A172 (cell line): ENCODE measurements at regions not wholly inside any gene's neighbourhood (a gene's known extent, or its start where the extent isn't known, plus 50 kb on each side); places are given as distances from the start of the nearest gene placed in this dataset.
A peak's percentile ranks its signal among the peaks of the same experiment; 100 is the strongest.

ENCODE experiments used
- DNase-seq: peaks from one replicate; pipeline ENCODE4 v3.0.0-alpha.2; 2015; ENCODE audit warnings: low spot score

GRCh38 chr9:80932947-80933780 is 756.2 kb downstream of the TLE1 start:
- no peak for DNase-seq

- no peak for DNase-seq
Observed at GRCh38 chr9:80932181-80932580, 757.2 kb downstream of the TLE1 start.

GRCh38 chr9:80931163-80931562 is 758.2 kb downstream of the TLE1 start:
- DNase-seq, result no peak

- no peak for DNase-seq
Observed at GRCh38 chr9:80928697-80929096, 760.6 kb downstream of the TLE1 start.

GRCh38 chr9:80926611-80927010 is 762.7 kb downstream of the TLE1 start:
- no peak for DNase-seq

- no peak for DNase-seq
Observed at GRCh38 chr9:80922544-80922943, 766.8 kb downstream of the TLE1 start.

- no peak for DNase-seq
Observed at GRCh38 chr9:80906728-80907127, 782.6 kb downstream of the TLE1 start.

- DNase-seq, result no peak
Observed at GRCh38 chr9:80899208-80899607, 790.1 kb downstream of the TLE1 start.

- no peak for DNase-seq
Observed at GRCh38 chr9:80893190-80893589, 796.2 kb downstream of the TLE1 start.

GRCh38 chr9:80892703-80893102 is 796.6 kb downstream of the TLE1 start:
- DNase-seq, result no peak

GRCh38 chr9:80890124-80890523 is 799.2 kb downstream of the TLE1 start:
- DNase-seq, result no peak

- no peak for DNase-seq
Observed at GRCh38 chr9:80885894-80886293, 803.5 kb downstream of the TLE1 start.

GRCh38 chr9:80883826-80884579 is 805.3 kb downstream of the TLE1 start:
- DNase-seq, result no peak

- no peak for DNase-seq
Observed at GRCh38 chr9:80883426-80883825, 805.9 kb downstream of the TLE1 start.

- no peak for DNase-seq
Observed at GRCh38 chr9:80881940-80882339, 807.4 kb downstream of the TLE1 start.

- no peak for DNase-seq
Observed at GRCh38 chr9:80881320-80881719, 808.0 kb downstream of the TLE1 start.

- no peak for DNase-seq
Observed at GRCh38 chr9:80878556-80878955, 810.8 kb downstream of the TLE1 start.

- no peak for DNase-seq
Observed at GRCh38 chr9:80875947-80876346, 813.4 kb downstream of the TLE1 start.

- DNase-seq, result peak; percentile 93
Observed at GRCh38 chr9:80874276-80874675, 815.1 kb downstream of the TLE1 start.

GRCh38 chr9:80873861-80874260 is 815.5 kb downstream of the TLE1 start:
- DNase-seq, result peak; percentile 69

GRCh38 chr9:80871596-80871995 is 817.8 kb downstream of the TLE1 start:
- DNase-seq, result no peak

GRCh38 chr9:80867731-80868130 is 821.6 kb downstream of the TLE1 start:
- peak; percentile 79 for DNase-seq

GRCh38 chr9:80866576-80867227 is 822.6 kb downstream of the TLE1 start:
- peak; percentile 50 for DNase-seq
